Hepatocyte (in vitro differentiated cells): ENCODE measurements at regions not wholly inside any gene's neighbourhood (a gene's known extent, or its start where the extent isn't known, plus 50 kb on each side); places are given as distances from the start of the nearest gene placed in this dataset.

Experiments used
- DNase-seq: peaks from one replicate; pipeline ENCODE4 v3.0.0-alpha.2; 2016; ENCODE audit warnings: low spot score
- H2AFZ ChIP-seq: fragments of 200-600 bp; sonication (generic); 2 replicates; pipeline ENCODE4 v1.6.0; 2016; ENCODE audit warnings: antibody characterized with exemption, mild to moderate bottlenecking
- H3K27ac ChIP-seq: fragments of 200-600 bp; sonication (generic); 2 replicates; pipeline ENCODE4 v1.5.1; 2016; ENCODE audit warnings: mild to moderate bottlenecking
- H3K27me3 ChIP-seq: fragments of 200-600 bp; sonication (generic); 2 replicates; pipeline ENCODE4 v1.6.1; 2016
- H3K36me3 ChIP-seq: fragments of 200-600 bp; sonication (generic); replicated peaks from 2 replicates; pipeline ENCODE4 v1.5.1; 2016; ENCODE audit warnings: low read depth; ENCODE audit not compliant: insufficient read depth
- H3K4me1 ChIP-seq: fragments of 200-600 bp; sonication (generic); 2 replicates; pipeline ENCODE4 v1.5.1; 2016; ENCODE audit warnings: mild to moderate bottlenecking, moderate library complexity; ENCODE audit not compliant: insufficient read depth
- H3K4me2 ChIP-seq: fragments of 200-600 bp; sonication (generic); 2 replicates; pipeline ENCODE4 v1.6.0; 2016
- H3K4me3 ChIP-seq: fragments of 200-600 bp; sonication (generic); 2 replicates; pipeline ENCODE4 v1.5.1; 2016; ENCODE audit warnings: mild to moderate bottlenecking
- H3K79me2 ChIP-seq: fragments of 200-600 bp; sonication (generic); 2 replicates; pipeline ENCODE4 v1.6.0; 2017; ENCODE audit warnings: mild to moderate bottlenecking
- H3K9me2 ChIP-seq: fragments of 200-600 bp; sonication (generic); replicated peaks from 2 replicates; pipeline ENCODE4 v1.6.0; 2017; ENCODE audit warnings: mild to moderate bottlenecking; ENCODE audit not compliant: insufficient read depth
- H3K9me3 ChIP-seq: fragments of 200-600 bp; sonication (generic); 2 replicates; pipeline ENCODE4 v1.5.1; 2016; ENCODE audit warnings: low read depth, mild to moderate bottlenecking
- H4K20me1 ChIP-seq: fragments of 200-600 bp; sonication (generic); 2 replicates; pipeline ENCODE4 v1.6.0; 2016; ENCODE audit warnings: mild to moderate bottlenecking; ENCODE audit not compliant: insufficient read depth, poor library complexity, severe bottlenecking
- CTCF ChIP-seq: fragments of 200-600 bp; sonication (generic); IDR thresholded peaks from 2 replicates; pipeline ENCODE4 v1.5.1; 2016; ENCODE audit warnings: antibody characterized with exemption, mild to moderate bottlenecking; ENCODE audit not compliant: poor library complexity
- EZH2 ChIP-seq: fragments of 200-600 bp; sonication (generic); IDR thresholded peaks from 2 replicates; pipeline ENCODE4 v1.6.1; 2016; ENCODE audit warnings: antibody characterized with exemption, mild to moderate bottlenecking, borderline replicate concordance
- EZH2phosphoT487 ChIP-seq: fragments of 200-600 bp; sonication (generic); IDR thresholded peaks from one replicate; pipeline ENCODE4 v1.6.1; 2018; ENCODE audit warnings: antibody characterized with exemption, mild to moderate bottlenecking, low read depth, moderate library complexity; ENCODE audit not compliant: unreplicated experiment, severe bottlenecking
- WGBS: methylation state at CpG from one replicate; pipeline ENCODE4 v1.1.6; 2016; ENCODE audit warnings: low lambda C conversion rate; ENCODE audit errors: missing lambda C conversion rate; 5-methylcytosine and 5-hydroxymethylcytosine counted together

GRCh38 chr20:60759651-60760050, 492.4 kb upstream of the CDH4 start:
- Histone ChIP-seq H3K4me2 (no peak overlapping the region), H3K4me1 (no peaks in the 10 kb centered on the region), H3K27ac (no peak overlapping the region), H3K9me2 (no peaks in the 10 kb centered on the region), H3K9me3 (no peaks in the 10 kb centered on the region), H2AFZ (no peak overlapping the region), H3K36me3 (no peaks in the 10 kb centered on the region), H3K4me3 (no peak overlapping the region), H3K27me3 (no peaks in the 10 kb centered on the region), H4K20me1 (no peaks in the 10 kb centered on the region), H3K79me2 (no peaks in the 10 kb centered on the region)
- 80% methylated on average over 6 of the region's 6 CpGs for WGBS
- no peak for TF ChIP-seq CTCF
- no peak for TF ChIP-seq EZH2phosphoT487
- no peak for TF ChIP-seq EZH2
- DNase-seq = no peak

GRCh38 chr20:60760256-60761000, 491.6 kb upstream of the CDH4 start:
- no peak overlapping the region for H3K4me3 ChIP-seq
- no peak for DNase-seq
- no peaks in the 10 kb centered on the region for H3K9me2 ChIP-seq
- H2AFZ ChIP-seq = no peak overlapping the region
- H3K27me3 ChIP-seq = no peaks in the 10 kb centered on the region
- no peak overlapping the region for H3K27ac ChIP-seq
- 84% methylated on average over 6 of the region's 6 CpGs for WGBS
- TF ChIP-seq EZH2 (no peak), EZH2phosphoT487 (no peak), CTCF (no peak)
- no peaks in the 10 kb centered on the region for H3K9me3 ChIP-seq
- no peaks in the 10 kb centered on the region for H4K20me1 ChIP-seq
- H3K4me2 ChIP-seq = no peak overlapping the region
- H3K4me1 ChIP-seq = no peaks in the 10 kb centered on the region
- no peaks in the 10 kb centered on the region for H3K36me3 ChIP-seq
- no peaks in the 10 kb centered on the region for H3K79me2 ChIP-seq

GRCh38 chr20:60761056-60761455, 491.0 kb upstream of the CDH4 start:
- no peak for TF ChIP-seq EZH2phosphoT487
- WGBS = 84% methylated on average over 9 of the region's 9 CpGs
- Histone ChIP-seq H3K4me3 (no peak overlapping the region), H3K79me2 (no peaks in the 10 kb centered on the region), H3K27ac (no peak overlapping the region), H3K9me3 (no peaks in the 10 kb centered on the region), H3K36me3 (no peaks in the 10 kb centered on the region), H3K4me2 (no peak overlapping the region), H3K4me1 (no peaks in the 10 kb centered on the region), H4K20me1 (no peaks in the 10 kb centered on the region), H3K27me3 (no peaks in the 10 kb centered on the region), H2AFZ (no peak overlapping the region), H3K9me2 (no peaks in the 10 kb centered on the region)
- no peak for DNase-seq

- Histone ChIP-seq H3K4me3 (no peak overlapping the region), H3K27me3 (no peaks in the 10 kb centered on the region), H3K9me3 (no peaks in the 10 kb centered on the region), H2AFZ (no peak overlapping the region), H3K4me2 (no peak overlapping the region), H3K27ac (no peak overlapping the region), H3K9me2 (no peaks in the 10 kb centered on the region), H3K79me2 (no peaks in the 10 kb centered on the region), H3K4me1 (no peaks in the 10 kb centered on the region), H3K36me3 (no peaks in the 10 kb centered on the region), H4K20me1 (no peaks in the 10 kb centered on the region)
- WGBS = 95% methylated on average over 6 of the region's 6 CpGs
- no peak for TF ChIP-seq EZH2phosphoT487
- no peak for TF ChIP-seq EZH2
- no peak for TF ChIP-seq CTCF
- DNase-seq = no peak
These were observed 489.7 kb upstream of the CDH4 start for GRCh38 chr20:60762386-60762785.
